Loucy (cell line): ENCODE measurements at regions not wholly inside any gene's neighbourhood (a gene's known extent, or its start where the extent isn't known, plus 50 kb on each side); places are given as distances from the start of the nearest gene placed in this dataset.

Experiments
- H2AFZ ChIP-seq: fragments of 200-600 bp; sonication (generic); 2 replicates; pipeline ENCODE4 v1.6.0; 2016; ENCODE audit warnings: antibody characterized with exemption, mild to moderate bottlenecking, low read length, moderate library complexity
- H3F3A ChIP-seq: fragments of 200-600 bp; 2 replicates; pipeline ENCODE4 v1.6.0; 2016; ENCODE audit warnings: antibody characterized with exemption, low read depth, mild to moderate bottlenecking
- H3K27me3 ChIP-seq: fragments of 200-600 bp; sonication (generic); 2 replicates; pipeline ENCODE4 v1.6.1; 2014; ENCODE audit warnings: low read length, mild to moderate bottlenecking; ENCODE audit not compliant: insufficient read depth, poor library complexity, severe bottlenecking
- H3K36me3 ChIP-seq: fragments of 200-600 bp; sonication (generic); 2 replicates; pipeline ENCODE4 v1.6.1; 2016; ENCODE audit warnings: low read length; ENCODE audit not compliant: insufficient read depth
- H3K4me1 ChIP-seq: fragments of 200-600 bp; sonication (generic); 2 replicates; pipeline ENCODE4 v1.5.1; 2014; ENCODE audit warnings: low read length, mild to moderate bottlenecking; ENCODE audit not compliant: insufficient read depth, poor library complexity, severe bottlenecking
- H3K4me2 ChIP-seq: fragments of 200-600 bp; sonication (generic); 2 replicates; pipeline ENCODE4 v1.6.0; 2014; ENCODE audit warnings: antibody characterized with exemption, low read length, low read depth, mild to moderate bottlenecking; ENCODE audit not compliant: poor library complexity, severe bottlenecking
- H3K4me3 ChIP-seq: fragments of 200-600 bp; sonication (generic); 2 replicates; pipeline ENCODE4 v1.5.1; 2014; ENCODE audit warnings: low read length, mild to moderate bottlenecking, mixed read lengths; ENCODE audit not compliant: poor library complexity, severe bottlenecking
- H3K79me2 ChIP-seq: fragments of 200-600 bp; sonication (generic); 2 replicates; pipeline ENCODE4 v1.6.1; 2014; ENCODE audit warnings: low read length; ENCODE audit not compliant: insufficient read depth
- H3K9ac ChIP-seq: fragments of 200-600 bp; sonication (generic); 2 replicates; pipeline ENCODE4 v1.6.0; 2014; ENCODE audit warnings: mild to moderate bottlenecking, low read depth, low read length, moderate library complexity; ENCODE audit not compliant: poor library complexity, severe bottlenecking
- H3K9me2 ChIP-seq: fragments of 200-600 bp; sonication (generic); replicated peaks from 2 replicates; pipeline ENCODE4 v1.6.1; 2016; ENCODE audit warnings: low read depth, low read length, mixed read lengths
- H3K9me3 ChIP-seq: fragments of 200-600 bp; sonication (generic); 2 replicates; pipeline ENCODE4 v1.6.1; 2014; ENCODE audit warnings: mild to moderate bottlenecking, antibody characterized with exemption, low read length, low read depth; ENCODE audit not compliant: insufficient read depth
- H4K20me1 ChIP-seq: fragments of 200-600 bp; sonication (generic); 2 replicates; pipeline ENCODE4 v1.6.0; 2014; ENCODE audit warnings: antibody characterized with exemption, low read length, mild to moderate bottlenecking; ENCODE audit not compliant: insufficient read depth, poor library complexity, severe bottlenecking
- EZH2phosphoT487 ChIP-seq: fragments of 200-600 bp; IDR thresholded peaks from 2 replicates; pipeline ENCODE4 v1.6.1; 2018; ENCODE audit warnings: antibody characterized with exemption, mild to moderate bottlenecking, moderate library complexity, borderline replicate concordance
- TF ChIP-seq, protein P1 (sequence below): fragments of 200-600 bp; sonication (generic); conservative IDR thresholded peaks from 2 replicates; pipeline ENCODE4 v1.5.1; 2014; ENCODE audit warnings: mild to moderate bottlenecking, antibody characterized with exemption, low read length

DNA sequence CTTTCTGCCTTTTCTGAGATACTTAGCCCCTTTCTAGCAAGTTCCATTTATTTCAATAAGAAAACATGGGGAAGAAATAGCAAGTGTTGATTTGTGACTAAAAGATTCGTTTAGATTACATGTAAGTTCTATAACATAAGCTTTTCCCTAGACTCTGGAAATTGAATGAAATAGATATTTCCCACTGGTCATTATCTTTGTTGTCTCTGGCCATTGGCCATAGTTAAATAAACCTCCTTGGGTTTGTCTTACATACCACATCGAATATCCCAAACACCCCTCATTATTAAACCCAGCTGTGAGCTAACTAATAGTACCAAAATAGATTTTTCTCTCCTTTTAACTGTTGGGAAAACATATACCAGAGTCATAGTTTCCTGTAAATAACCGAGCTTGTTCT, 534.8 kb downstream of the IQCM start:
- Histone ChIP-seq H3K9ac (no peak overlapping the region), H3K79me2 (no peaks in the 10 kb centered on the region), H3K36me3 (no peaks in the 10 kb centered on the region), H2AFZ (no peak overlapping the region), H3K9me2 (no peaks in the 10 kb centered on the region), H4K20me1 (no peaks in the 10 kb centered on the region), H3K4me1 (no peaks in the 10 kb centered on the region), H3K27me3 (no peaks in the 10 kb centered on the region), H3K4me2 (no peak overlapping the region), H3K9me3 (no peaks in the 10 kb centered on the region), H3F3A (no peaks in the 10 kb centered on the region), H3K4me3 (no peak overlapping the region)
- TF ChIP-seq EZH2phosphoT487 = no peak
- TF ChIP-seq, protein P1, sequence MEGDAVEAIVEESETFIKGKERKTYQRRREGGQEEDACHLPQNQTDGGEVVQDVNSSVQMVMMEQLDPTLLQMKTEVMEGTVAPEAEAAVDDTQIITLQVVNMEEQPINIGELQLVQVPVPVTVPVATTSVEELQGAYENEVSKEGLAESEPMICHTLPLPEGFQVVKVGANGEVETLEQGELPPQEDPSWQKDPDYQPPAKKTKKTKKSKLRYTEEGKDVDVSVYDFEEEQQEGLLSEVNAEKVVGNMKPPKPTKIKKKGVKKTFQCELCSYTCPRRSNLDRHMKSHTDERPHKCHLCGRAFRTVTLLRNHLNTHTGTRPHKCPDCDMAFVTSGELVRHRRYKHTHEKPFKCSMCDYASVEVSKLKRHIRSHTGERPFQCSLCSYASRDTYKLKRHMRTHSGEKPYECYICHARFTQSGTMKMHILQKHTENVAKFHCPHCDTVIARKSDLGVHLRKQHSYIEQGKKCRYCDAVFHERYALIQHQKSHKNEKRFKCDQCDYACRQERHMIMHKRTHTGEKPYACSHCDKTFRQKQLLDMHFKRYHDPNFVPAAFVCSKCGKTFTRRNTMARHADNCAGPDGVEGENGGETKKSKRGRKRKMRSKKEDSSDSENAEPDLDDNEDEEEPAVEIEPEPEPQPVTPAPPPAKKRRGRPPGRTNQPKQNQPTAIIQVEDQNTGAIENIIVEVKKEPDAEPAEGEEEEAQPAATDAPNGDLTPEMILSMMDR = no peak

DNA sequence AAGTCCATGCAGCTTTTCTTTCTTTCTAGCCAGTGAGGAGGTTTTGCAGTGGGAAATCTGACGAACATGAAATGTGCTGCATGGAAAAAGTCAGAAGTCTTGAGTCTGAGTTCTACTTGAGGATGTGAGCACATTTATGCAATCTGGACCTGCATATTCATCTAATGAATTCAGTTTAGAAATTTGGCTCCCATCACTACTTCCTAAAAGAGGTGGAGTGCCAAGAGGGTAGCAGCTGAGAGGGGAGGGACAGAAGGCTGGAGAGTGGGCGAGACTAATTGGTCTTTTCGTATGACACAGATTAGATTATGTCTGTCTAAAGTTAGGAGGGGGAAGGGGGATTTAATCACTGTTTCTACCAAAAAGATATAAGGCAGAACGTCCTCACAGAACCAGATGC, 535.9 kb downstream of the IQCM start:
- H4K20me1 ChIP-seq = no peaks in the 10 kb centered on the region
- no peak overlapping the region for H3K4me2 ChIP-seq
- no peak overlapping the region for H3K9ac ChIP-seq
- TF ChIP-seq, protein P1 = no peak
- TF ChIP-seq EZH2phosphoT487 = no peak
- H3K36me3 ChIP-seq = no peaks in the 10 kb centered on the region
- no peaks in the 10 kb centered on the region for H3K79me2 ChIP-seq
- H3K9me2 ChIP-seq = no peaks in the 10 kb centered on the region
- H3F3A ChIP-seq = no peaks in the 10 kb centered on the region
- no peaks in the 10 kb centered on the region for H3K9me3 ChIP-seq
- no peaks in the 10 kb centered on the region for H3K27me3 ChIP-seq
- no peak overlapping the region for H3K4me3 ChIP-seq
- H2AFZ ChIP-seq = no peak overlapping the region
- no peaks in the 10 kb centered on the region for H3K4me1 ChIP-seq

DNA sequence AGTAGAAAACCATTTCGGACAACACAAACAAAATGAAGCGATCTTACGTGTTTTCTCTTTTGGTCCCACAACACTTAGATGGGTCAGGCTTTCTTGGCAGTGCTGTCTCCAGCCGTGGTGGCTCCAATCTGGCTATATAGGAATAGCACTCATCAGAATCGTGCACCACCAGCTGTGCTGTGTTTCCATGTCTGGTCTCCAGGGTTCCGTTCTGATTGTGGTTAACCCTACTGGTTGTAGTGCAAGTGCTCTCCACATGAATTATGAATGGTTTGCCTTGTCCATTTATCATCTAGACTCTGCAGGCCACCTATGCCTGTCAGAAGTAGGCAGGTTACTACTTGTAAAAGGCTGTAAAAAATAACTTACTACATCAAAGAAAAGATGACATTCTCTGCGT, 536.3 kb downstream of the IQCM start:
- H3K9me2 ChIP-seq = no peaks in the 10 kb centered on the region
- no peaks in the 10 kb centered on the region for H3K27me3 ChIP-seq
- H3K4me2 ChIP-seq = no peak overlapping the region
- H2AFZ ChIP-seq = no peak overlapping the region
- TF ChIP-seq, protein P1 = no peak
- TF ChIP-seq EZH2phosphoT487 = no peak
- H3K79me2 ChIP-seq = no peaks in the 10 kb centered on the region
- H3K36me3 ChIP-seq = no peaks in the 10 kb centered on the region
- no peaks in the 10 kb centered on the region for H3F3A ChIP-seq
- no peak overlapping the region for H3K4me3 ChIP-seq
- H3K4me1 ChIP-seq = no peaks in the 10 kb centered on the region
- H3K9me3 ChIP-seq = no peaks in the 10 kb centered on the region
- H3K9ac ChIP-seq = no peak overlapping the region
- no peaks in the 10 kb centered on the region for H4K20me1 ChIP-seq
